ENCODE measurements at regions not wholly inside any gene's neighbourhood (a gene's known extent, or its start where the extent isn't known, plus 50 kb on each side); places are given as distances from the start of the nearest gene placed in this dataset.

DNA sequence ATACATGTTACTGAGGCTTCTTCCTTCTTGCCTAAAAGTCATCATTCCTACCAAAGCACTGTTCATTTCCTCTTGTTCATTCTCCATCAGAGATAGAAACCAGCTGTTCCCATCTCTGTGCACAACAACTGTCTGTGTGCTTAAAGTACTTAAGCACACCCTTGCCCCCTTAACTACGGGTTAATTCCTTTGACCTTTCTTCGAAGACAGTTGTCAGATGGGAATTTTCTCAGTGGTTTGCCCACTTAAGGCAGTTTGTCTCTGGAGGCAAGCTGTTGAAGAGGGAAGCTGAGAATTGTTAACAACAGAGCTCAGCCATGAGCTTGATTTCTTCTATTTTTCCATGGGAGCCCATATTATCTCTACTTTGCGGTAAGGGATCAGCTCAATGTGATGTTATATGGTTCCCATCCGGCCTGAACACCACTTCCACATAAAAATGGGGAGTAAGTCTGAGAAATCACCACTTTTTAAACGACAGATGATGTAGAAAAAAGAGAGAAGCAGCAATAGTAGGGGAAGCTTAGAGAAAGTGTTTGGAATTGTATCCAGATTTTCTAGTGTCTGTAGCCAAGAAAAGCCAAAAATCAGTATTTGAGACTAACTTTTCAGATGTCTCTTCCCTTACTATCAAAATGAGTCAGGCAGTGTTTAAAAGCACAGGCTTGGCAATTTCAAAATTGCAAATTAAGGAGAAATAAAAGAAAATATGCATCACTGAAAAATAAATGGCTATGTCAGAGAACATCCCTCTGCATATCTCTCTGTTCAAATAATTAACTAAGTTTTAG lies 194.4 kb downstream of the SLIT2 start:
- 46 to 54% methylated on average over 5 of the region's 5 CpGs for WGBS, 2 donors
- Histone ChIP-seq H3K27ac (no peak overlapping the region), H3K27me3 (no peaks in the 10 kb centered on the region), H3K4me3 (no peak overlapping the region), H3K9me3 (no peaks in the 10 kb centered on the region), H3K36me3 (ENCODE audit: low read depth, missing control alignments) (no peaks in the 10 kb centered on the region), H3K4me1 (peaks cover 6% of the 10 kb centered on the region)
- TF ChIP-seq, protein P1, sequence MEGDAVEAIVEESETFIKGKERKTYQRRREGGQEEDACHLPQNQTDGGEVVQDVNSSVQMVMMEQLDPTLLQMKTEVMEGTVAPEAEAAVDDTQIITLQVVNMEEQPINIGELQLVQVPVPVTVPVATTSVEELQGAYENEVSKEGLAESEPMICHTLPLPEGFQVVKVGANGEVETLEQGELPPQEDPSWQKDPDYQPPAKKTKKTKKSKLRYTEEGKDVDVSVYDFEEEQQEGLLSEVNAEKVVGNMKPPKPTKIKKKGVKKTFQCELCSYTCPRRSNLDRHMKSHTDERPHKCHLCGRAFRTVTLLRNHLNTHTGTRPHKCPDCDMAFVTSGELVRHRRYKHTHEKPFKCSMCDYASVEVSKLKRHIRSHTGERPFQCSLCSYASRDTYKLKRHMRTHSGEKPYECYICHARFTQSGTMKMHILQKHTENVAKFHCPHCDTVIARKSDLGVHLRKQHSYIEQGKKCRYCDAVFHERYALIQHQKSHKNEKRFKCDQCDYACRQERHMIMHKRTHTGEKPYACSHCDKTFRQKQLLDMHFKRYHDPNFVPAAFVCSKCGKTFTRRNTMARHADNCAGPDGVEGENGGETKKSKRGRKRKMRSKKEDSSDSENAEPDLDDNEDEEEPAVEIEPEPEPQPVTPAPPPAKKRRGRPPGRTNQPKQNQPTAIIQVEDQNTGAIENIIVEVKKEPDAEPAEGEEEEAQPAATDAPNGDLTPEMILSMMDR (IDR thresholded peaks at IDR 0.05): no peak
- no peak for TF ChIP-seq POLR2A (IDR thresholded peaks at IDR 0.05)
- no peak for DNase-seq
- intact Hi-C loops (cut with DNase I; ENCODE audit: low total_unique reads): no loop called here

GRCh38 chr4:20447103-20447502 lies 195.4 kb downstream of the SLIT2 start:
- WGBS, 2 donors: 68 to 69% methylated on average over 2 of the region's 2 CpGs
- intact Hi-C loops (cut with DNase I; ENCODE audit: low total_unique reads): no loop called here
- Histone ChIP-seq H3K27ac (no peak overlapping the region), H3K36me3 (ENCODE audit: low read depth, missing control alignments) (no peaks in the 10 kb centered on the region), H3K4me3 (no peak overlapping the region), H3K9me3 (no peaks in the 10 kb centered on the region), H3K27me3 (no peaks in the 10 kb centered on the region), H3K4me1 (peaks cover 6% of the 10 kb centered on the region)
- TF ChIP-seq, protein P1 (IDR thresholded peaks at IDR 0.05): no peak
- TF ChIP-seq POLR2A (IDR thresholded peaks at IDR 0.05): no peak
- no peak for DNase-seq

DNA sequence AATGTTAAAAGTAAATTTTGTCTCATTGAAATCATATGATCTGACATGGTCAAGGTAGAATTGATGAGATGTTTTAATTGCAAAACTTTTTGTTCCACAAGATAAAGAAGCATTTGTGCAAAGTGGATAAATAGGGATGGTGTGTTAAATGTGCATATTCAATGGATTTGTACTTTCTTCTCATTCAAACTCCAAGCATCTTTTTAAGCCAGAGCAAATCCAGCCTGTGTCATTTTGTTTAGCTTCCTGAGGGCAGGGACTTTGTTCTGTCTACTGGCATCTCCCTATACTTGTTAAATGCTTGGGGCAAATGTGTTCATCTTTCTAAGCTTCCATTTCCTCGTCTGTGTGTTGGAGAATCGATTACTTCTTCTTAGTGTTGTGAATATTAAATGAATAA lies 200.3 kb downstream of the SLIT2 start:
- Histone ChIP-seq H3K4me1 (no peaks in the 10 kb centered on the region), H3K9me3 (no peaks in the 10 kb centered on the region), H3K4me3 (no peak overlapping the region), H3K27me3 (no peaks in the 10 kb centered on the region), H3K27ac (no peak overlapping the region), H3K36me3 (ENCODE audit: low read depth, missing control alignments) (no peaks in the 10 kb centered on the region)
- intact Hi-C loops (cut with DNase I; ENCODE audit: low total_unique reads): no loop called here
- 92 to 96% methylated on average over 2 of the region's 2 CpGs for WGBS, 2 donors
- DNase-seq: no peak
- TF ChIP-seq POLR2A (IDR thresholded peaks at IDR 0.05): no peak
- TF ChIP-seq, protein P1 (IDR thresholded peaks at IDR 0.05): no peak

GRCh38 chr4:20454515-20454914 lies 202.8 kb downstream of the SLIT2 start:
- intact Hi-C loops (cut with DNase I; ENCODE audit: low total_unique reads): no loop called here
- Histone ChIP-seq H3K4me3 (no peak overlapping the region), H3K27ac (no peak overlapping the region), H3K36me3 (ENCODE audit: low read depth, missing control alignments) (no peaks in the 10 kb centered on the region), H3K27me3 (no peaks in the 10 kb centered on the region), H3K9me3 (no peaks in the 10 kb centered on the region), H3K4me1 (no peaks in the 10 kb centered on the region)
- no peak for DNase-seq
- no peak for TF ChIP-seq POLR2A (IDR thresholded peaks at IDR 0.05)
- TF ChIP-seq, protein P1 (IDR thresholded peaks at IDR 0.05): no peak
- WGBS, 2 donors: 89 to 92% methylated on average over 2 of the region's 2 CpGs

DNA sequence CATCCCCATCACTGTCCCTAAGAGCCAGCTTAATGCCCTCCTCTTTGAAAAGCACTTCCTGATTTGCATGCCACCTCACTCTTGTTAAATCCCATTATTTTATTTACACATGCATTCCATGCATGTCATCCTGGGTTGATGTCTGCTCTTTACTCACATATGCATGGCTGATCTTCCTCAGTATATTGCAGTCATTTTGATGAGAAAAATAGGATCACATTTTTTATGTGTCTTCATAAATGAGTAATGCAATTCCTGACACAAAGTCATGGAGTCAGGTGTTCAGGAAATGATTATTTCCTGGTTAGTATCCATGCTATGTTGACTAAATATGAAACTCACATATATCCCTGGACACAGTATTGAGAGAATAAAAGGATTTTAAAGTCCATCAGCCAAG lies 204.7 kb downstream of the SLIT2 start:
- no peaks in the 10 kb centered on the region for H3K27me3 ChIP-seq
- H3K4me3 ChIP-seq: no peak overlapping the region
- no peak overlapping the region for H3K27ac ChIP-seq
- TF ChIP-seq POLR2A (IDR thresholded peaks at IDR 0.05): no peak
- TF ChIP-seq, protein P1 (IDR thresholded peaks at IDR 0.05): no peak
- intact Hi-C loops (cut with DNase I; ENCODE audit: low total_unique reads): no loop called here
- no peaks in the 10 kb centered on the region for H3K4me1 ChIP-seq
- DNase-seq: no peak
- no peaks in the 10 kb centered on the region for H3K9me3 ChIP-seq
- H3K36me3 ChIP-seq (ENCODE audit: low read depth, missing control alignments): no peaks in the 10 kb centered on the region
